ENCODE measurements at regions not wholly inside any gene's neighbourhood (a gene's known extent, or its start where the extent isn't known, plus 50 kb on each side); places are given as distances from the start of the nearest gene placed in this dataset.
A peak's percentile ranks its signal among the peaks of the same experiment; 100 is the strongest.
"Not testable (repeated sequence)": the region's sequence is repeated elsewhere in the genome, so short reads cannot be mapped to it uniquely, and the experiment has no call there.

DNA sequence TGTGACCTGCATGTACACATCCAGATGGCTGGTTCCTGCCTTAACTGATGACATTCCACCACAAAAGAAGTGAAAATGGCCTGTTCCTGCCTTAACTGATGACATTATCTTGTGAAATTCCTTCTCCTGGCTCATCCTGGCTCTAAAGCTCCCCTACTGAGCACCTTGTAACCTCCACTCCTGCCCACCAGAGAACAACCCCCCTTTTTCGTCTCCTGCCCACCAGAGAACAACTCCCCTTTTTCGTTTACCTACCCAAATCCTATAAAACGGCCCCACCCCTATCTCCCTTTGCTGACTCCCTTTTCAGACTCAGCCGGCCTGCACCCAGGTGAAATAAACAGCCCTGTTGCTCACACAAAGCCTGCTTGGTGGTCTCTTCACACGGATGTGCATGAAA is 212.2 kb downstream of the KITLG start:
- ATAC-seq: not testable (repeated sequence)

GRCh38 chr12:88371416-88372183 is 208.7 kb downstream of the KITLG start:
- no peak for ATAC-seq
- DNase-seq: no peak

More for the DNA sequence above, 212.2 kb downstream of the KITLG start:
- not testable (repeated sequence) for DNase-seq

DNA sequence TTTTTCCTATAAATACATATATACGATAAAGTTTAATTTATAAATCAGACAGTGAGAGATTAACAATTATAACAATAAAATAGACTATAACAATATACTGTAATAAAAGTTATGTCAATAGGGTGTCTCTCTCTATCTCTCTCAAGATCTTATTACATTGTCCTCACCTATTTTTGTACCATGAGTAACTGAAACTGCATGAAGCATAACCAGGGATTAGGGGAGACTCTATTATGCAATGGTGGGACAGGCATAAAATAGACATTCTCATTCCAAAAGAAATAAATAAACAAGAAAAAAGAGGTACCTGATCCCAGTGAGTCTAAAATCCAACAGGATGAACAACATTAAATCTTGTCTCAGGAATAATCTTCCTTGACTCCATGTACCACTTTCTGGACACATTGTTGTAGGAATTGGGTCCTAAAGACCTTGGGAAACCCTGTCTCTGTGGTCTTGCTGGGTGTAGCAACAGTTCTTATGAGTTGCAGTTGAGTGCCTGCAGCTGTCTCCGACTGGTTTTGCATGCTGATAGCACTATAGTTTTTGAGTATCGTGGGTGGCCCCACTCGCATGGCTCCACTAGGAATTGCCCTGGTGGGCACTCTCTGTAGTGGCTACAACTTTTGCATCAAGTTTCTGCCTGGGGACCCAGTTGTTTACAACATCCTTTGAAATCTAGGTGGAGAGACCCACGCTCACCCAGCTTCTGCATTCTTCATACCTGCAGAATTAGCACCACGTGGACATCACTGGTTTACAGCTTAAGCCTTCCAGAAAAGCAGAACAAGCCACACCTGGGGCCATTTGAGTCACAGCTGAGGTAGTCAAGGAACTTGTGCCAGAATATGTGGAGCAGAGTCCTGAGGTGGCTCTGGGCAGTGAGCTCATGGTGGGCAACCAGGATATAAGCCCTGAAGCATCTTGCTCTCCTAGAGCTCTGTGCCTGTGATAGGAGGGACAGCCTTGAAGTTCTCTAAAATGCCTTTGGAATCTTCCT is 204.7 kb downstream of the KITLG start:
- ATAC-seq: no peak

GRCh38 chr12:88377973-88378372 is 202.3 kb downstream of the KITLG start:
- no peak for ATAC-seq
- DNase-seq: no peak

More for the DNA sequence above, 204.7 kb downstream of the KITLG start:
- no peak for DNase-seq

GRCh38 chr12:88381466-88381865 is 198.8 kb downstream of the KITLG start:
- ATAC-seq: no peak

GRCh38 chr12:88383405-88383804 is 196.9 kb downstream of the KITLG start:
- ATAC-seq (no peak), DNase-seq (no peak)

More at GRCh38 chr12:88381466-88381865, 198.8 kb downstream of the KITLG start:
- no peak for DNase-seq

DNA sequence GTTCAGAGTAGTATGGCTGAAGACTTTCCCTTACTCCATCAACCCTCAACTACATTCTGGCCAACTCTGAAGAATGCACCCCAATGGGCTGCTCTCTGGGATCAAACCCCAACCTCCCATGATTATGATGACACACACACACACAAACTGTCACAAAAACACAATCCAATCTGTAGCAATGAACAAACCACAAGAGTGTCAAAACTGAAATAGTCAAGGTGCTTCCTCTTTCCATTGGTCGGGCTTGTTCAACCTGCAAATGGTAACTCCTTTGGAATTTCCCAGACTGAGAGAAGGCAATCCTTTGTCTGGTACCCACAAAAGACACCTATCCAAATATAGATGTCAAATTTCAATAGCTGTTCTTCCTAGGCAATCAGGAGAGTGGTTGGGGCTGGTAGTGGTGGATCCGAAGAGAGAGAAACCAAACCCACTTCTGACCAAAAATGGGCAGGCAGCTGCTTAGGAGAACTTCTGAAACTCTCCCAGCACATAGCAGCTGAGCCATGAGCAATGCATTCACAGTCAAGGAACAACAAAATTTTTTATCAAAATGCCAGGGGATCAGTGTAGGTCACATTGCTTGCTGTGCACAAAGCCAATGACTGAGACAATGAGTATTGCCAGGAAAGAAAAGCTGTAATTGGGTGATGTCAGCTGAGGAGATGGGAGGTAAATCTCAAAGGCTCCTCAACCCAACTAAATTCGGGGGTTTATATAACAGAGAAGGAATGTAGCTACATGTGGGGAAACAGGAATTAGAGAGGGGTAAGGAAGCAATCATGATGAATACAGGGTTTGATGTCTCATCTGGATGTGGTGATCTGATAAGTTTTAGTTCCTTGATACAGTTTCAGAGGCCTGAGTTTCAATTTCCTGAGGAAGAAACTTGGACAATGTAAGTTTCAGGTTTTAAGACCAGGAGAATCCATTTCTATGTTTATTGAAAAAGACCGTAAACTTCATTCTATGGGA is 191.4 kb downstream of the KITLG start:
- DNase-seq (no peak), ATAC-seq (no peak)

DNA sequence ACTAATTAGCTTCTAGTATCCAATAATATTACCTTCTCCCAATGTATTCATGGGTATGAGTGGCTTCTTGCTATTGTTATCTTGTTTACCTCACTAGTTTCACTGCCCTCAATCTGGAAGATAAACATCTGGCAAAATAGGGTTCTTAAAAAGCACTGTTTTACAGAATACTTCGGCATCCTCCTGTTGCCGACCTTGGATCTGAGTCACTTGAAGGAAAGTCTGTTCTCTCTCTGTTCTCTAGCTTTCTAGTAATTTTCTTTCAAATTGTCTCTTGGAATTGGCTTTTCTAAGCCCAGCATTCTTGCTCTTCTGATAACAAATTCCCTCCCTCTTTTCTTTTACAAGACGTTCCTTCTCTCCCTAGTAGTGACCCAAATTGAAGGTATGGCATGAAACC is 189.5 kb downstream of the KITLG start:
- DNase-seq (no peak), ATAC-seq (no peak)

DNA sequence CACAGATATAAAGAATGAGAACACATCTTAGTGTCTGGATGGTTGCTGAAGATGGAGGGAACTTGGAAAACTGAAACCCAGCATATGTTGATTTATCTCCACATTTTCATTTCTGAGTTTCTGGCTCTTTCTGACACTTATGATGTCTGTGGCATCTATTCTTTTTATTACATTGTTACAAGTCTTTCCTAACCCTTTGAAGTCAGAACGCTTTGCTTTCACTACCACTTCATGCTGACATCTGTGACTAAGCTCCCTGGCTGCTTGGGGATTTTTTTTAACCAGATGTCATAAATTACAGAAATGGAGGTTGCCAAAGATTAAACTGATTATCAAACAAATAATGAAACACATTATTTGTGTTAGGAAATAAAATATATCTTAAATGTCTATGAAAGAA is 188.7 kb downstream of the KITLG start:
- DNase-seq (no peak), ATAC-seq (peak; percentile 69)

- peak; percentile 55 for ATAC-seq
- DNase-seq: no peak
Measured at GRCh38 chr12:88393017-88393767, 187.1 kb downstream of the KITLG start.

GRCh38 chr12:88398031-88398430 is 182.2 kb downstream of the KITLG start:
- DNase-seq (no peak), ATAC-seq (no peak)

- DNase-seq (no peak), ATAC-seq (no peak)
Measured at GRCh38 chr12:88399811-88400210, 180.5 kb downstream of the KITLG start.

GRCh38 chr12:88400302-88400701 is 180.0 kb downstream of the KITLG start:
- no peak for ATAC-seq
- no peak for DNase-seq

- DNase-seq (no peak), ATAC-seq (no peak)
Measured at GRCh38 chr12:88401155-88401554, 179.1 kb downstream of the KITLG start.

DNA sequence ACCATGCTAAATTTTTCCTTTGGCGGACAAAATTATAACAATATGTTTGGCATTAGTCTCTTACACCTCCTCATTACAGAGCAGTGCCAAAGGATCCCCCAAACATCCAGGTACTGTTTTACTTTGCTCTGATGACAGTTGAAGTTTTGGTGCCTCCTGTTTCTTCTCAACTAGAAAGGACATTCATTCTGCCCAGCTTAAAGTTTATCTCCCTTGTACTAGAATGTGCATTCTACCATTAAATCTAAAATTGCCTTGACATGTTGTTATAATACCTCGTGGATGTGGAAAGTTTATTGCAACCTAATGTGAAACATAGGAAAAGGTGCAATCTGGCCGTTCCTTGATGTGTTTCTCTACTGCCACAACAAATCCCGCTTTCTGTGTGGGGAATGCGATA is 173.4 kb downstream of the KITLG start:
- no peak for ATAC-seq

DNA sequence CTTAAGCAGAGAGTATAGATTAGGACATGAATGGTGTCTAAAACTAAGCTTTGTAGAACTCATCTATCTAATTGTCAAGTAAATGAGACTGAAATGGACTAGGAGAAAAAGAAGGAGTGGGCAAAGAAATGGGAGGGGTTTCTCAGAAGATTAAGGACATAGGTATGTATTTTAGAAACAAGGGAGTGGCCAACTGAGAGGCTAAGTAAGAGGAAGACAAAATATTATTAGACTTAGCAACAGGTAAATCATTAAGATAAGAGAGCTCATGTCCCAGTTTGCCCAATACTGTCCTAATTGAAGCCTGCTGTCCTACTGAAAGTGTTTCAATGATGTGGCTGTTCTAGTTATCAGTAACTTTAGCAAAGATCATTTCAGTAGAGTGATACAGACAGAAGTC is 171.4 kb downstream of the KITLG start:
- DNase-seq (no peak), ATAC-seq (no peak)

More for the DNA sequence above, 173.4 kb downstream of the KITLG start:
- DNase-seq: no peak

DNA sequence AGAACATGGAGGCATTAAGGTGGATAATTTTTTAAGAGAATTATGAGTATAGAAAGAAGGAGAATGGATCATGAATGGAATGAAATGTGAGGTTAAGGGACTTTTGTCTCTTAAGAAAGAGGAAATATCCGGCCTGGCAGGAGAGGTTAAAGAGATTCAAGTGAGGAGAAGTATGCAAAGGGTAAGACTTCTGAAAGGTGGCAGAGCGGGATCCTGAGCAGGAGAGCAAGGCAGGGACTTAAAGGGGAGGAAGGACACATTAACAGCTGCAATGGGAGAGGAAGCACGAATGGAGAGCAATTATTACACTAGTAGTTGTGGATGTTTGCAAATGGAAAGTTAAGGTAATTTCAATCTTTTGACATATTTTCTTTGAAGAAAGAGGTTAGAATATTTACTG is 171.0 kb downstream of the KITLG start:
- DNase-seq: no peak
- ATAC-seq: no peak

- no peak for ATAC-seq
- no peak for DNase-seq
Measured at GRCh38 chr12:88411689-88412088, 168.6 kb downstream of the KITLG start.

GRCh38 chr12:88413646-88414045 is 166.6 kb downstream of the KITLG start:
- no peak for ATAC-seq
- DNase-seq: no peak

- no peak for DNase-seq
- ATAC-seq: no peak
Measured at GRCh38 chr12:88416155-88416554, 164.1 kb downstream of the KITLG start.

DNA sequence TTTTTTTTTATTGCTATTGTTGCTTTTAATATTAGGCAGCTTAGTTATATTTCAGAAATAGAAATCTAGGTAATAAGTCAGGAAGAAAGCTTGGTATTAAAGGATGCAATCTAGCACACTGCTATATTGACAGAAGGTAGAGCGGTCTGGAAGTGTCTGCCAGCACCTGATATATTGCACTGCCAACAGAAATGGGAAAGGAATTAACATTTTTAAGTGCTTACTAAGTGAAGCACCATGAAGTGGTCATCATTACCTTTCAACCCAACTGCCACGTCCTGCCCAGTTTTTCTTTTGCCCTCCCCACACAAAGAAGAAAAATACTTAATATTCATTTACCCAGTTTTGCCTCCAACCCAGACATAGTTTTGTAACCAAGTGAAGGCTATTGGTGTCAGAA is 163.5 kb downstream of the KITLG start:
- ATAC-seq: no peak
- DNase-seq: no peak
